ENCODE measurements at regions not wholly inside any gene's neighbourhood (a gene's known extent, or its start where the extent isn't known, plus 50 kb on each side); places are given as distances from the start of the nearest gene placed in this dataset.
"Not testable (repeated sequence)": the region's sequence is repeated elsewhere in the genome, so short reads cannot be mapped to it uniquely, and the experiment has no call there.

DNA sequence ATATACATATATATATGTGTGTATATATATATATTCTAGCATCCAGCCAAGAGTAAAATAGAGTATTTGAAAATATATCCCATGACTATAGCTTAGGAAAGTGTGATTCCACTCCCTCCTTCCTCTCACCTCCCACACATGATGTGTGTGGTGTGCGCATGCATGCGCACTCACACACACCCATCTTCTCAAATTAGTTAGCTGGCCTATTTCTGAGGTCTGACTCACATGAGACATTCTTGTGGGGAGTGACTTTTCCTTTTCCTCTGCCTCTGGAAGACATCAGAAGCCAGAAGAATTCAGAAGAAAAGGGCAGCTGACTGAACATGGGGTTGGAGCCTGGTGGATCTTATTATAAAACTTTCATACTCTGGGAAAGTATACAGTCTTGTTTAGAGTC is 793.5 kb upstream of the ZNF722 start:
- Mint-ChIP-seq H3K27me3 (ENCODE audit: low read depth in 3 of 3) (no peaks in the 10 kb centered on the region), H3K9me3 (peaks cover 16 to 34% (median 19%) of the 10 kb centered on the region in 7 donors), H3K4me1 (no peaks in the 10 kb centered on the region), H3K36me3 (no peaks in the 10 kb centered on the region), H3K27ac (no peak overlapping the region), H3K4me3 (no peak overlapping the region)
- H3K9ac ChIP-seq (ENCODE audit: insufficient read depth, low read length, poor library complexity, severe bottlenecking) = no peak overlapping the region
- TF ChIP-seq, protein P1, sequence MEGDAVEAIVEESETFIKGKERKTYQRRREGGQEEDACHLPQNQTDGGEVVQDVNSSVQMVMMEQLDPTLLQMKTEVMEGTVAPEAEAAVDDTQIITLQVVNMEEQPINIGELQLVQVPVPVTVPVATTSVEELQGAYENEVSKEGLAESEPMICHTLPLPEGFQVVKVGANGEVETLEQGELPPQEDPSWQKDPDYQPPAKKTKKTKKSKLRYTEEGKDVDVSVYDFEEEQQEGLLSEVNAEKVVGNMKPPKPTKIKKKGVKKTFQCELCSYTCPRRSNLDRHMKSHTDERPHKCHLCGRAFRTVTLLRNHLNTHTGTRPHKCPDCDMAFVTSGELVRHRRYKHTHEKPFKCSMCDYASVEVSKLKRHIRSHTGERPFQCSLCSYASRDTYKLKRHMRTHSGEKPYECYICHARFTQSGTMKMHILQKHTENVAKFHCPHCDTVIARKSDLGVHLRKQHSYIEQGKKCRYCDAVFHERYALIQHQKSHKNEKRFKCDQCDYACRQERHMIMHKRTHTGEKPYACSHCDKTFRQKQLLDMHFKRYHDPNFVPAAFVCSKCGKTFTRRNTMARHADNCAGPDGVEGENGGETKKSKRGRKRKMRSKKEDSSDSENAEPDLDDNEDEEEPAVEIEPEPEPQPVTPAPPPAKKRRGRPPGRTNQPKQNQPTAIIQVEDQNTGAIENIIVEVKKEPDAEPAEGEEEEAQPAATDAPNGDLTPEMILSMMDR (IDR thresholded peaks at IDR 0.05) = no peak
- H3K9me3 ChIP-seq (replicated peaks in 1 of 2; ENCODE audit: control insufficient read depth in 1 of 2, insufficient read depth in 1 of 2, low read length in 2 of 2) = peaks cover 22 to 57% of the 10 kb centered on the region in 2 donors
- no peak overlapping the region for H2AFZ ChIP-seq (ENCODE audit: insufficient read depth, low read depth, low read length, poor library complexity, severe bottlenecking)
- H3K4me1 ChIP-seq (ENCODE audit: control insufficient read depth in 1 of 2, insufficient read depth in 2 of 2, low read length in 2 of 2) = no peaks in the 10 kb centered on the region
- no peaks in the 10 kb centered on the region for H3K79me2 ChIP-seq (ENCODE audit: insufficient read depth, low read length)
- DNase-seq = no peak
- H3K27ac ChIP-seq (ENCODE audit: low read depth in 1 of 2, low read length in 2 of 2) = no peak overlapping the region
- H3K27me3 ChIP-seq (ENCODE audit: control insufficient read depth in 2 of 2, insufficient read depth in 2 of 2, low read length in 2 of 2) = no peaks in the 10 kb centered on the region
- WGBS (ENCODE audit: insufficient coverage) = no CpG with 5 or more reads among the region's 2 CpGs
- intact Hi-C loops (cut with micrococcal nuclease) = no loop called here
- H4K20me1 ChIP-seq (ENCODE audit: insufficient read depth, low read length) = no peaks in the 10 kb centered on the region
- H3K4me2 ChIP-seq (replicated peaks; ENCODE audit: extremely low read depth, low read length, poor library complexity, severe bottlenecking) = no peak overlapping the region
- H3K36me3 ChIP-seq (replicated peaks in 1 of 2; ENCODE audit: control insufficient read depth in 1 of 2, insufficient read depth in 2 of 2, low read length in 2 of 2) = no peaks in the 10 kb centered on the region
- H3K4me3 ChIP-seq (replicated peaks in 1 of 3; ENCODE audit: low read depth in 2 of 3, low read length in 3 of 3) = no peak overlapping the region

DNA sequence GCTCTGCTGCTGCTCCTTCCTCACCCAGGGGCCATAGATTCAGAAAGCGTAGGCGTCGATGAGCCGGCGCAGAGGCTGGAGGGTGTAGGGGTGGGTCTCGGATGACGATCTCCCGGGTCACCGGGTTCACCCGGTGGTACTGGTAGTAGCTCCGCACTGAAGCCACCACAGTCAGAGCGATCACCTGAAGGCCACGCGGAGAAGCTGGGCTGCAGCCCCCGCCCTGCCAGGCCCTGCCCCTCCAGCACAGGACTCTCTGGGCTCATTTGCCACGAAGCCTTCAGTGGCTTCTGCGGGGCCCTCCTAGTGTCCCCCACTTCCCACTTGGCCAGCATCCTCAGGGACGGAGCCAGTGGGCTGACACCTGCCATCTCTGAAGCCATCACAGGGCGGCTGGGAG is 765.5 kb upstream of the ZNF722 start:
- H3K27me3 ChIP-seq (ENCODE audit: control insufficient read depth in 2 of 2, insufficient read depth in 2 of 2, low read length in 2 of 2); H3K36me3 ChIP-seq (replicated peaks in 1 of 2; ENCODE audit: control insufficient read depth in 1 of 2, insufficient read depth in 2 of 2, low read length in 2 of 2); H3K27ac ChIP-seq (ENCODE audit: low read depth in 1 of 2, low read length in 2 of 2); H3K27me3 Mint-ChIP-seq (ENCODE audit: low read depth in 3 of 3); H4K20me1 ChIP-seq (ENCODE audit: insufficient read depth, low read length); DNase-seq; H3K4me3 ChIP-seq (replicated peaks in 1 of 3; ENCODE audit: low read depth in 2 of 3, low read length in 3 of 3); H3K27ac Mint-ChIP-seq; H3K4me1 Mint-ChIP-seq; H3K4me2 ChIP-seq (replicated peaks; ENCODE audit: extremely low read depth, low read length, poor library complexity, severe bottlenecking); H3K36me3 Mint-ChIP-seq; H3K9ac ChIP-seq (ENCODE audit: insufficient read depth, low read length, poor library complexity, severe bottlenecking); H3K4me1 ChIP-seq (ENCODE audit: control insufficient read depth in 1 of 2, insufficient read depth in 2 of 2, low read length in 2 of 2); H2AFZ ChIP-seq (ENCODE audit: insufficient read depth, low read depth, low read length, poor library complexity, severe bottlenecking); H3K79me2 ChIP-seq (ENCODE audit: insufficient read depth, low read length); intact Hi-C loops (cut with micrococcal nuclease); H3K4me3 Mint-ChIP-seq: not testable (repeated sequence)
- H3K9me3 Mint-ChIP-seq = peaks cover 13 to 48% (median 34%) of the 10 kb centered on the region in 7 donors
- peaks cover 8 to 31% of the 10 kb centered on the region in 2 donors for H3K9me3 ChIP-seq (replicated peaks in 1 of 2; ENCODE audit: control insufficient read depth in 1 of 2, insufficient read depth in 1 of 2, low read length in 2 of 2)
- 96% methylated on average over 14 of the region's 19 CpGs for WGBS (ENCODE audit: insufficient coverage)

Measured in CD14-positive monocyte (primary cell).